Lung (tissue), 11 donors: ENCODE measurements at regions not wholly inside any gene's neighbourhood (a gene's known extent, or its start where the extent isn't known, plus 50 kb on each side); places are given as distances from the start of the nearest gene placed in this dataset.

ENCODE experiments used
- ATAC-seq: fragments of 200-7000 bp; cut with Tn5 transposase; one replicate; pipeline ENCODE4 v1.9.1; 2020; ENCODE audit warnings: moderate number of reproducible peaks; ENCODE audit not compliant: insufficient read depth, low FRiP score
- DNase-seq, 3 donors: peaks; one replicate each; pipeline ENCODE4 v3.0.0-alpha.2; 2013 to 2017
- H3K27ac ChIP-seq, 2 donors: one replicate each; pipeline ENCODE4 v1.5.1; 2013; ENCODE audit warnings: mild to moderate bottlenecking in 2 of 2, moderate library complexity in 2 of 2, control low read depth in 1 of 2, inconsistent platforms in 1 of 2, low read depth in 1 of 2, low read length in 1 of 2
- H3K27me3 ChIP-seq, 3 donors: one replicate each; pipeline ENCODE4 v1.5.1; 2013; ENCODE audit warnings: low read length in 2 of 3; ENCODE audit not compliant: control insufficient read depth in 3 of 3, insufficient read depth in 3 of 3
- H3K36me3 ChIP-seq, 4 donors: one replicate each; pipeline ENCODE4 v1.5.1; 2013; ENCODE audit warnings: low read length in 4 of 4, mild to moderate bottlenecking in 1 of 4, moderate library complexity in 1 of 4; ENCODE audit not compliant: control insufficient read depth in 4 of 4, insufficient read depth in 4 of 4
- H3K4me1 ChIP-seq, 5 donors: one replicate each; pipeline ENCODE4 v1.5.1; 2013; ENCODE audit warnings: low read length in 5 of 5, mild to moderate bottlenecking in 2 of 5, moderate library complexity in 1 of 5; ENCODE audit not compliant: control insufficient read depth in 5 of 5, insufficient read depth in 5 of 5
- H3K4me3 ChIP-seq: one replicate; pipeline ENCODE4 v1.5.1; 2013; ENCODE audit warnings: mild to moderate bottlenecking, control low read depth, moderate library complexity
- H3K9ac ChIP-seq, 2 donors: one replicate each; pipeline ENCODE4 v1.5.1; 2013; ENCODE audit warnings: low read length in 2 of 2, control low read depth in 1 of 2; ENCODE audit not compliant: insufficient read depth in 1 of 2
- H3K9me3 ChIP-seq, 4 donors: one replicate each; pipeline ENCODE4 v1.5.1; 2013; ENCODE audit warnings: low read length in 3 of 4, mild to moderate bottlenecking in 1 of 4, moderate library complexity in 1 of 4; ENCODE audit not compliant: control insufficient read depth in 4 of 4, insufficient read depth in 3 of 4
- WGBS, 2 donors: extraction: QIAGEN DNeasy Blood & Tissue Kit; methylation state at CpG; one replicate each; pipeline ENCODE4 v1.1.7; 2013; 5-methylcytosine and 5-hydroxymethylcytosine counted together
- TF ChIP-seq, protein P1 (sequence below): IDR thresholded peaks from 2 replicates; pipeline ENCODE4 v1.5.1; 2012; ENCODE audit warnings: mild to moderate bottlenecking; ENCODE audit errors: control extremely low read depth, extremely low read depth
- donor health status: control.
- donor health status: control.
- donor health status: Bipolar disorder and iron deficiency.
- donor health status: healthy.
- donor health status: DM: yes; HTN: yes; CAD: no.

DNA sequence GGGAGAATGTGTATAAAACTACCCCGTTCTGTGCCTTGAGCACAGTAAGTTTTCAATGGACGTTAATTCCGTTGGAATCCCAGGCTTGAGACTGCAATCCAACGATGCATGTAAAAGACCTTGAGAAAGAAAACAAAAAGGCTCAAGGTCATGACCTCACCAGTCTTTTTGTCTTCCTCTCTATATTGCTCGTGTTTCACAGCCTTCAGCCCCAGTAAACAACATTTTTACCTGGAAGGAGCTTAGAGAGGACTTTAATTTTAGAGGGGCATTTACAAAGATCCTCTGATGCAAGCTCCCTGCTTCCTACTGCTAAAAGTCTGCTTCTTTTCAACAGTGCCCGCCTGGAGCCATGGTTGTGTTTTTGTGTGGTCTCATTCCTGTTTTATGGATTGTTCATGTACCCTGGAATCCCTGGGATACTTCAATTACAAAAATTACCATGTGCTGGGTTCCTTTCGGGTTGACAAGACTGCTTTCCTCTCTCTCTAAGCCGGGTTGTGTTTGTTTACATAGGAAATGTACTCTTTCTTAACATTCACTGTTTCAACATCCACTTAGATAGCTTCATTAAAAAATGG lies 320.1 kb upstream of the NFE2L3 start:
- no peaks in the 10 kb centered on the region for H3K36me3 ChIP-seq
- H3K27me3 ChIP-seq: no peaks in the 10 kb centered on the region
- DNase-seq (peak in 2 of 3 donors; percentile 62 to 63), ATAC-seq (no peak)
- H3K4me3 ChIP-seq: no peak overlapping the region
- WGBS, 2 donors: 53 to 71% methylated on average over 8 of the region's 8 CpGs
- H3K9me3 ChIP-seq: no peaks in the 10 kb centered on the region
- peaks cover 0 to 39% (median 13%) of the 10 kb centered on the region in 5 donors for H3K4me1 ChIP-seq
- H3K27ac ChIP-seq: peak overlapping the region in 1 of 2 donors; percentile 29
- TF ChIP-seq, protein P1, sequence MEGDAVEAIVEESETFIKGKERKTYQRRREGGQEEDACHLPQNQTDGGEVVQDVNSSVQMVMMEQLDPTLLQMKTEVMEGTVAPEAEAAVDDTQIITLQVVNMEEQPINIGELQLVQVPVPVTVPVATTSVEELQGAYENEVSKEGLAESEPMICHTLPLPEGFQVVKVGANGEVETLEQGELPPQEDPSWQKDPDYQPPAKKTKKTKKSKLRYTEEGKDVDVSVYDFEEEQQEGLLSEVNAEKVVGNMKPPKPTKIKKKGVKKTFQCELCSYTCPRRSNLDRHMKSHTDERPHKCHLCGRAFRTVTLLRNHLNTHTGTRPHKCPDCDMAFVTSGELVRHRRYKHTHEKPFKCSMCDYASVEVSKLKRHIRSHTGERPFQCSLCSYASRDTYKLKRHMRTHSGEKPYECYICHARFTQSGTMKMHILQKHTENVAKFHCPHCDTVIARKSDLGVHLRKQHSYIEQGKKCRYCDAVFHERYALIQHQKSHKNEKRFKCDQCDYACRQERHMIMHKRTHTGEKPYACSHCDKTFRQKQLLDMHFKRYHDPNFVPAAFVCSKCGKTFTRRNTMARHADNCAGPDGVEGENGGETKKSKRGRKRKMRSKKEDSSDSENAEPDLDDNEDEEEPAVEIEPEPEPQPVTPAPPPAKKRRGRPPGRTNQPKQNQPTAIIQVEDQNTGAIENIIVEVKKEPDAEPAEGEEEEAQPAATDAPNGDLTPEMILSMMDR: no peak
- H3K9ac ChIP-seq: no peak overlapping the region

DNA sequence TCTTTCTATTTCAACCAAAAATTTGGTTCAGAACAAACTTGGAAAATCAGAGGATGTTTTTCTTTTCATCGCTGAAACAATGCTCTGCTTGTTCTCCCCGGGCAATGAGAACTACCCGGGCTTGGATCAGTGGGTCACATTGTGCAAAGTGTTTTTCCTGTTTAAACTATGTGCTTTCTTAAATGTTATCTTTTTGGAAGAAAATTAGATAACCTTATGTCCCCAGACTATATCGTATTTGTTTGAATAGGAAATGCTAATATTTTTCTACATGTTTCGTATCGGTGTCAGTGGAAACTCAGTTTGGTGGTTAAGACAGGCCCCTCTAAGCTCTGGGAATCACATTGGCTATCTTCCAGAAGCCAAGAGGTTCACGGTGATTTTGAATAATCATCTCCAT lies 319.5 kb upstream of the NFE2L3 start:
- TF ChIP-seq, protein P1: no peak
- DNase-seq: peak in 2 of 3 donors; percentile 18 to 49
- WGBS, 2 donors: 57 to 73% methylated on average over 7 of the region's 7 CpGs
- Histone ChIP-seq H3K9ac (no peak overlapping the region), H3K9me3 (no peaks in the 10 kb centered on the region), H3K27me3 (no peaks in the 10 kb centered on the region), H3K27ac (no peak overlapping the region), H3K4me1 (peaks cover 0 to 39% (median 13%) of the 10 kb centered on the region in 5 donors), H3K4me3 (no peak overlapping the region), H3K36me3 (no peaks in the 10 kb centered on the region)
- ATAC-seq: no peak

DNA sequence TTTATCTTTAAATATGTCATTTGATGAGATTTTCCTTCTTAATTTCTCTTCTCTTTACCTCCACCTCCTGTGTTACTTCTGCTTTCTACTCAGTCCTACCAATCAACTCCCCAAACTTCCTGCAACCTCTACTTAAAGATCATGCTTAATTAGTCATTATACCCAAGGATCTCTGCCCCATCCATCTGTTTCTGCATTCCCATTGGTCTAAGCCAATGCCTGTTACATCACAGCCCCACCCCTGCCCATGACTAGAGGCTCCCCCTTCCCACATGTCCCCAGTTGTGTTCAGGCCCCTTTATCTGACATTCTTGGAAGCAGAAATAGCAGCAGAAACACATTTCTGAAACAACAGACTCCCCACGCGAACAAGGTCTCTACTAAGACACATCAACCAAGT lies 319.1 kb upstream of the NFE2L3 start:
- H3K27ac ChIP-seq: no peak overlapping the region
- H3K9ac ChIP-seq: no peak overlapping the region
- H3K27me3 ChIP-seq: no peaks in the 10 kb centered on the region
- WGBS, 2 donors: 90 to 93% methylated on average over 2 of the region's 2 CpGs
- H3K36me3 ChIP-seq: no peaks in the 10 kb centered on the region
- ATAC-seq (no peak), DNase-seq (peak in 2 of 3 donors; percentile 45 to 46)
- TF ChIP-seq, protein P1: no peak
- H3K9me3 ChIP-seq: no peaks in the 10 kb centered on the region
- no peak overlapping the region for H3K4me3 ChIP-seq
- peaks cover 0 to 39% (median 13%) of the 10 kb centered on the region in 5 donors for H3K4me1 ChIP-seq

DNA sequence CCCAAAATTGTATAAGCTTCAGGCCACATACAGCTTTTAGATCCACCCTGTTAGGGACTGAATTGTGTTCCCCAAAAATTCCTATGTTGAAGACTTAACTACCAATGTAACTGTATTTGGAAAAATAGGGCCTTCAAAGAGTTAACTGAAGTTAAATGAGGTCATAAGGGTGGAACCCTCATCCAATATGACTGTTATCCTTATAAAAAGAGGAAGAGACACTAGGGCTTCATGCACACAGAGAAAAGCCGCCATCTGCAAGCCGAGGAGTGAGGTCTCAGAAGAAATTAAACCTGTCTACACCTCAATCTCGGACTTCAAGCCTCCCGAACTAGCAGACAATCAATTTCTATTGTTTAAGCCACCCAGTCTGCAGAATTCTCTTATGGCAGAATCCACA lies 317.9 kb upstream of the NFE2L3 start:
- Histone ChIP-seq H3K4me3 (no peak overlapping the region), H3K9ac (no peak overlapping the region), H3K4me1 (peaks cover 0 to 39% (median 13%) of the 10 kb centered on the region in 5 donors), H3K36me3 (no peaks in the 10 kb centered on the region), H3K27ac (no peak overlapping the region), H3K9me3 (no peaks in the 10 kb centered on the region), H3K27me3 (no peaks in the 10 kb centered on the region)
- WGBS, 2 donors: 89 to 92% methylated on average over 4 of the region's 4 CpGs
- DNase-seq (no peak), ATAC-seq (no peak)
- TF ChIP-seq, protein P1: no peak
